ENCODE measurements at regions not wholly inside any gene's neighbourhood (a gene's known extent, or its start where the extent isn't known, plus 50 kb on each side); places are given as distances from the start of the nearest gene placed in this dataset.

DNA sequence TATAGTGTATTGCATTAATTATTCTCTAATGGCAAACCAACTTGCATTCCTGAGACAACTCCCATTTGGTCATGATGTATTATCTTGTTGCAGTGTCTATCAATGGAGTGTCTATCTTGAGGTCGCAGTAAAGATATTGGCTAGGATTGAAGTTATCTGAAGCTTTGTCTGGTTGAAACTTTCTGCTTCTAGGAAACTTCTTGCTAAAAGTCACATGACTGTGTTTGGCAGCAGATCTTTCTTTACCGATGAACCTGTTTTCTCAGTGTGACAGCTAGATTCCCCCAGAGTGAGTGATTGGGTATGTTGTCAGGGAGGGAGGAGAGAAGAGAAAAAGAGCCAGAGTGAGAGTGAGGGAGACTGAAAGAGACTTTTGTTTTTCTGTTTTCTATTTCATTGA is 119.6 kb downstream of the QPCT start:
- no peaks in the 10 kb centered on the region for H3K27me3 ChIP-seq (replicated peaks in 1 of 7)
- TF ChIP-seq POLR2AphosphoS5 (IDR thresholded peaks at IDR 0.05) (no peak), POLR2A (IDR thresholded peaks at IDR 0.05) (no peak)
- TF ChIP-seq, protein P1, sequence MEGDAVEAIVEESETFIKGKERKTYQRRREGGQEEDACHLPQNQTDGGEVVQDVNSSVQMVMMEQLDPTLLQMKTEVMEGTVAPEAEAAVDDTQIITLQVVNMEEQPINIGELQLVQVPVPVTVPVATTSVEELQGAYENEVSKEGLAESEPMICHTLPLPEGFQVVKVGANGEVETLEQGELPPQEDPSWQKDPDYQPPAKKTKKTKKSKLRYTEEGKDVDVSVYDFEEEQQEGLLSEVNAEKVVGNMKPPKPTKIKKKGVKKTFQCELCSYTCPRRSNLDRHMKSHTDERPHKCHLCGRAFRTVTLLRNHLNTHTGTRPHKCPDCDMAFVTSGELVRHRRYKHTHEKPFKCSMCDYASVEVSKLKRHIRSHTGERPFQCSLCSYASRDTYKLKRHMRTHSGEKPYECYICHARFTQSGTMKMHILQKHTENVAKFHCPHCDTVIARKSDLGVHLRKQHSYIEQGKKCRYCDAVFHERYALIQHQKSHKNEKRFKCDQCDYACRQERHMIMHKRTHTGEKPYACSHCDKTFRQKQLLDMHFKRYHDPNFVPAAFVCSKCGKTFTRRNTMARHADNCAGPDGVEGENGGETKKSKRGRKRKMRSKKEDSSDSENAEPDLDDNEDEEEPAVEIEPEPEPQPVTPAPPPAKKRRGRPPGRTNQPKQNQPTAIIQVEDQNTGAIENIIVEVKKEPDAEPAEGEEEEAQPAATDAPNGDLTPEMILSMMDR (IDR thresholded peaks at IDR 0.05 in 8 of 11, conservative IDR thresholded peaks at IDR 0.05 in 3 of 11): no peak
- no peak overlapping the region for H3K27ac ChIP-seq
- peaks cover 0 to 12% (median 4%) of the 10 kb centered on the region in 6 donors for H3K4me1 ChIP-seq
- DNase-seq: no peak
- no peaks in the 10 kb centered on the region for H3K36me3 ChIP-seq
- no peaks in the 10 kb centered on the region for H3K9me3 ChIP-seq
- intact Hi-C loops (cut with DNase I; ENCODE audit: low total_unique reads): no loop called here
- WGBS, 5 donors: 54 to 64% (median 61%) methylated on average over 2 of the region's 2 CpGs
- H3K4me3 ChIP-seq: no peak overlapping the region

DNA sequence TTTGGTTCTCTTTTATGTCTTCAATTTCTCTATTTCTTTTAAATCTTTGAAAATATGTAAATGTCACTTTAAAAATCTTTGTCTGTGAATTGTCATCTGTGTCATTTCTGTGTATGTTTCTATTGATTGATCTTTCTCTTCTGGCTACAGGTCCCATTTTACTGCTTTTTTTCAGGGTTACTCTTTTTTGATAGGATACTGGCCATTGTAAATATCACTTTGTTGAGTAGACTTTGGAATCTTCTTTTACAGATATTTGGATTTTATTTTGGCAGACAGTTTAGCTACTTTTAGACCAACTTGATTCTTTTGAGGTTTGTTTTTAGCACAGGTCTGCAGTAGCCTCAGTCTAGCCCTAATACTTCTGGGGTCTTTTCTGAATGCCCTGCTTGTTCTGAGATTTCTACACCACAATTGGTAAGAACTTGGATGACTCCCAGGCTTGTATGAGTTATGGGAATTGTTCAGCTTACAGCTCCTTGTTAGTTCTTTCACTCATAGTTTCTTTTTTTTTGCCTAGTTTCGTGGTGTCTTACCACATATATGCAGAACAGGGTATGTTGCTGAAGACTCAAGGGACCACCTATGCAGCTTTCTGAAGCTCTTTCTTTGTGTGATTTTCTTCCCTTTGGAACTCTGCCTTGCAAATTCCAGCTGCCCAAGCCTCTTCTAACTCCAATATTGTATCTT is 122.2 kb downstream of the QPCT start:
- intact Hi-C loops (cut with DNase I; ENCODE audit: low total_unique reads): no loop called here
- Histone ChIP-seq H3K4me3 (no peak overlapping the region), H3K27ac (no peak overlapping the region), H3K36me3 (no peaks in the 10 kb centered on the region), H3K27me3 (replicated peaks in 1 of 7) (no peaks in the 10 kb centered on the region), H3K4me1 (no peaks in the 10 kb centered on the region), H3K9me3 (no peaks in the 10 kb centered on the region)
- no peak for DNase-seq
- 63 to 83% (median 71%) methylated on average over 1 of the region's 1 CpG for WGBS, 5 donors
- TF ChIP-seq, protein P1 (IDR thresholded peaks at IDR 0.05 in 8 of 11, conservative IDR thresholded peaks at IDR 0.05 in 3 of 11): no peak
- TF ChIP-seq POLR2A (IDR thresholded peaks at IDR 0.05): no peak
- no peak for TF ChIP-seq POLR2AphosphoS5 (IDR thresholded peaks at IDR 0.05)

DNA sequence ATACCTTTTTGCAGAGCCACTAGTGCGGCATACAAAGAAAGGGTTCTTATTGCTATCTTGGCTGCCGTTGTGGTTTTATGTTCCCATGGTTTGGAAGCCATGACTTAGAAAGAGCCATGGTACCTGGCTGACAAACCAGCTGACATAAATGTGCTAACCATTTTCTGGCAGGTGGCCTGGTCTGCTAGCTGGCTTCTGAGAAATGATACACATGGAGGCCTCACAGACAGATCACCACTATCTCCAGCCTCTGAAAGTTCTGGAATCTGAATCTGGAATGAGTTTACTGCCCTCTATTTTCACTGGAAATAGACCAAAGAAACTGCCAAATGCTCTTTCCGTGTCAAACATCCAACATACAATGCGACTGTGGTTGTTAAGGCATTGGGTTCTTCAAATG is 123.7 kb downstream of the QPCT start:
- intact Hi-C loops (cut with DNase I; ENCODE audit: low total_unique reads): no loop called here

DNA sequence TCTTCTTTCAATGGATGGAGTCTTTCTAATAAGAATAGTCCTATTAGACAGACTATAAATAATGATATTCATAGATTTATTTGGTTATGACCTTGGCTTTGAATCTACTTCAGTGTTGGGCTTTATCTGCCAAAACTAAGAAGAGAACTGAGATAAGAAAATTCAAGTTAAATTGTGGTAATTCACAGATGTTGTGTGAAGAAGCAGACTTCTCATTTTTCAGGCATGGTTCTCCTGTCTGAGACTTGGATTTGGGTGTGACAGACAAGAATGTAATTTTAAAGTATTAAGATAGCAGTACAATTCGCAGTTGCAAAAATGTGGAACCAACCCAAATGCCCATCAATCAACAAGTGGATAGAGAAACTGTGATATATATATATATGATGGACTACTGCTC is 124.7 kb downstream of the QPCT start:
- H3K4me3 ChIP-seq: no peak overlapping the region
- no peaks in the 10 kb centered on the region for H3K27me3 ChIP-seq (replicated peaks in 1 of 7)
- TF ChIP-seq POLR2AphosphoS5 (IDR thresholded peaks at IDR 0.05): no peak
- TF ChIP-seq POLR2A (IDR thresholded peaks at IDR 0.05): no peak
- TF ChIP-seq, protein P1 (IDR thresholded peaks at IDR 0.05 in 8 of 11, conservative IDR thresholded peaks at IDR 0.05 in 3 of 11): no peak
- no peak overlapping the region for H3K27ac ChIP-seq
- intact Hi-C loops (cut with DNase I; ENCODE audit: low total_unique reads): no loop called here
- H3K36me3 ChIP-seq: no peaks in the 10 kb centered on the region
- no peaks in the 10 kb centered on the region for H3K9me3 ChIP-seq
- H3K4me1 ChIP-seq: no peaks in the 10 kb centered on the region
- 78 to 97% (median 90%) methylated on average over 1 of the region's 1 CpG for WGBS, 5 donors
- DNase-seq: no peak

More for the DNA sequence above, 123.7 kb downstream of the QPCT start:
- no peaks in the 10 kb centered on the region for H3K4me1 ChIP-seq
- H3K27me3 ChIP-seq (replicated peaks in 1 of 7): no peaks in the 10 kb centered on the region
- H3K27ac ChIP-seq: no peak overlapping the region
- 87 to 98% (median 93%) methylated on average over 4 of the region's 4 CpGs for WGBS, 5 donors
- H3K9me3 ChIP-seq: no peaks in the 10 kb centered on the region
- TF ChIP-seq POLR2A (IDR thresholded peaks at IDR 0.05) (no peak), POLR2AphosphoS5 (IDR thresholded peaks at IDR 0.05) (no peak)
- TF ChIP-seq, protein P1 (IDR thresholded peaks at IDR 0.05 in 8 of 11, conservative IDR thresholded peaks at IDR 0.05 in 3 of 11): no peak
- DNase-seq: no peak
- no peak overlapping the region for H3K4me3 ChIP-seq
- no peaks in the 10 kb centered on the region for H3K36me3 ChIP-seq
